Aorta (tissue), 5 donors: ENCODE measurements at regions not wholly inside any gene's neighbourhood (a gene's known extent, or its start where the extent isn't known, plus 50 kb on each side); places are given as distances from the start of the nearest gene placed in this dataset.
A peak's percentile ranks its signal among the peaks of the same experiment; 100 is the strongest.
"Not testable (repeated sequence)": the region's sequence is repeated elsewhere in the genome, so short reads cannot be mapped to it uniquely, and the experiment has no call there.

Experiments used
- ATAC-seq: fragments of 200-7000 bp; cut with Tn5 transposase; one replicate; pipeline ENCODE4 v1.9.1; 2022; ENCODE audit warnings: moderate library complexity; ENCODE audit not compliant: low FRiP score
- DNase-seq, 2 donors: peaks; one replicate each; pipeline ENCODE4 v3.0.0-alpha.2; 2020
- H3K27ac ChIP-seq, 2 donors: one replicate each; pipeline ENCODE4 v1.5.1; 2013; ENCODE audit warnings: low read length in 2 of 2, mild to moderate bottlenecking in 2 of 2, moderate library complexity in 2 of 2, control low read depth in 1 of 2, inconsistent platforms in 1 of 2, low read depth in 1 of 2
- H3K27me3 ChIP-seq, 2 donors: one replicate each; pipeline ENCODE4 v1.6.1; 2013; ENCODE audit warnings: control low read depth in 1 of 2, low read length in 1 of 2, mild to moderate bottlenecking in 1 of 2, moderate library complexity in 1 of 2; ENCODE audit not compliant: insufficient read depth in 2 of 2, control insufficient read depth in 1 of 2
- H3K36me3 ChIP-seq, 2 donors: one replicate each; pipeline ENCODE4 v1.6.1; 2013; ENCODE audit warnings: control low read depth in 1 of 2, low read length in 1 of 2, mild to moderate bottlenecking in 1 of 2; ENCODE audit not compliant: insufficient read depth in 2 of 2, control insufficient read depth in 1 of 2
- H3K4me1 ChIP-seq, 2 donors: one replicate each; pipeline ENCODE4 v1.6.1; 2013; ENCODE audit warnings: low read length in 2 of 2, control low read depth in 1 of 2, mild to moderate bottlenecking in 1 of 2, moderate library complexity in 1 of 2; ENCODE audit not compliant: insufficient read depth in 2 of 2, control insufficient read depth in 1 of 2
- H3K4me3 ChIP-seq, 2 donors: one replicate each; pipeline ENCODE4 v1.5.1; 2013; ENCODE audit warnings: low read length in 2 of 2, control low read depth in 1 of 2, mild to moderate bottlenecking in 1 of 2
- H3K9me3 ChIP-seq: one replicate; pipeline ENCODE4 v1.6.1; 2013; ENCODE audit warnings: mild to moderate bottlenecking, low read length; ENCODE audit not compliant: control insufficient read depth
- WGBS, 2 donors: extraction: QIAGEN DNeasy Blood & Tissue Kit; methylation state at CpG; one replicate each; pipeline ENCODE4 v1.1.7; 2013; 5-methylcytosine and 5-hydroxymethylcytosine counted together
- intact Hi-C, 2 donors: fragments of 100-400 bp; cut with DNase I; formaldehyde crosslinking; loops; one replicate each; pipeline versions ENCODE4 v1.14.2 to v1.15.0; 2022
- donor health status: healthy with polysubstance abuse.
- donor health status: Bipolar disorder and iron deficiency.
- donor health status: DM: no; HTN: no; CAD: no.
- donor health status: DM: no; HTN: no; CAD: no.
- donor health status: DM: yes; HTN: yes; CAD: no.

DNA sequence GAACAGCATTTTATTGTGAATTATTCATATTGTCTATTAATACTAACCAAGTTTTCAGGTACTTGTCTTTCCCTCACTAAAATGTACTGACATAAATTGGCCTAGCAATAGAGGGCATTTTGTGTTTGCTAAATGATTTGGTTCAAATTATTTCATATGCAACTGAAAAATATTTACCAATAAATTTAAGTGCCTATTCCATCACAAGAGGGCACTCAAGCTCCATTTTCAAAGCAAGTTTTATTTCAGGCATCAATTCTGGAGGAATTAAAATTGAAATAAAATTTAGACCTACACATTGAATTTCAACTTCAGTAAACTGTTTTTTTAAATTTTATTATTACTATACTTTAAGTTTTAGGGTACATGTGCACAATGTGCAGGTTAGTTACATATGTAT, 114.3 kb upstream of the SYNCRIP start:
- H3K27me3 ChIP-seq = no peaks in the 10 kb centered on the region
- no peak overlapping the region for H3K27ac ChIP-seq
- no peaks in the 10 kb centered on the region for H3K4me1 ChIP-seq
- H3K36me3 ChIP-seq = no peaks in the 10 kb centered on the region
- H3K9me3 ChIP-seq = no peaks in the 10 kb centered on the region
- no peak for ATAC-seq
- intact Hi-C loops = loop anchor here in 1 of 2 donors (5.0 kb wide), 1 partner anchor 420 kb away; no protein-coding TSS in a partner anchor
- no peak overlapping the region for H3K4me3 ChIP-seq
- no peak for DNase-seq

DNA sequence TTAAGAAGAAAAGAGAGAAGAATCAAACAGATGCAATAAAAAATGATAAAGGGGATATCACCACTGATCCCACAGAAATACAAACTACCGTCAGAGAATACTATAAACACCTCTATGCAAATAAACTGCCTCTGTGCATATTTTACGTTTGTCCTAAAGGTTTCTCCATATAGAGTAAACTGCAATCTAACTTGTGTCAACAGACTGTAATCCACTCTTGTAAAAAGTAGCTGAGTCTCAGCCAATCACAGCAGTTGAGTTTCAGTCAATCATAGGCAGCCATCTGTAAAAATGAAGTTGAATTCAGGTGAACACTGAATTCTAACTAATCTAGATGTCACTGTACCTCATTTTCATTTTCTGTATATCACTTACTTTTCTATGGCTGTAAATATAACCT, 112.2 kb upstream of the SYNCRIP start:
- Histone ChIP-seq H3K4me1 (no peaks in the 10 kb centered on the region), H3K9me3 (no peaks in the 10 kb centered on the region), H3K36me3 (no peaks in the 10 kb centered on the region), H3K4me3 (no peak overlapping the region), H3K27me3 (no peaks in the 10 kb centered on the region), H3K27ac (no peak overlapping the region)
- no peak for DNase-seq
- no peak for ATAC-seq
- WGBS, 2 donors = 30 to 42% methylated on average over 2 of the region's 2 CpGs
- intact Hi-C loops = loop anchor here in 1 of 2 donors (5.0 kb wide), 1 partner anchor 422 kb away; no protein-coding TSS in a partner anchor

DNA sequence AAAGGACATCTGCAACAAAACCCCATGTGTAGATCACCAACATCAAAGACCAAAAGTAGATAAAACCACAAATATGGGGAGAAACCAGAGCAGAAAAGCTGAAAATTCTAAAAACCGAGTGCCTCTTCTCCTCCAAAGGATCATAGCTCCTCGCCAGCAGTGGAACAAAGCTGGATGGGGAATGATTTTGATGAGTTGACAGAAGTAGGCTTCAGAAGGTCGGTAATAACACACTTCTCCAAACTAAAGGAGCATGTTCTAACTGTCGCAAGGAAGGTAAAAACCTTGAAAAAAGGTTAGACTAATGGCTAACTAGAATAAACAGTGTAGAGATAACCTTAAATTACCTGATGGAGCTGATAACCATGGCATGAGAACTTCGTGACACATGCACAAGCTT, 109.9 kb upstream of the SYNCRIP start:
- no peaks in the 10 kb centered on the region for H3K36me3 ChIP-seq
- DNase-seq = no peak
- no peak for ATAC-seq
- H3K4me3 ChIP-seq = no peak overlapping the region
- intact Hi-C loops = no loop called here
- no peaks in the 10 kb centered on the region for H3K9me3 ChIP-seq
- H3K27me3 ChIP-seq = no peaks in the 10 kb centered on the region
- 92 to 95% methylated on average over 5 of the region's 5 CpGs for WGBS, 2 donors
- no peak overlapping the region for H3K27ac ChIP-seq
- H3K4me1 ChIP-seq = no peaks in the 10 kb centered on the region

DNA sequence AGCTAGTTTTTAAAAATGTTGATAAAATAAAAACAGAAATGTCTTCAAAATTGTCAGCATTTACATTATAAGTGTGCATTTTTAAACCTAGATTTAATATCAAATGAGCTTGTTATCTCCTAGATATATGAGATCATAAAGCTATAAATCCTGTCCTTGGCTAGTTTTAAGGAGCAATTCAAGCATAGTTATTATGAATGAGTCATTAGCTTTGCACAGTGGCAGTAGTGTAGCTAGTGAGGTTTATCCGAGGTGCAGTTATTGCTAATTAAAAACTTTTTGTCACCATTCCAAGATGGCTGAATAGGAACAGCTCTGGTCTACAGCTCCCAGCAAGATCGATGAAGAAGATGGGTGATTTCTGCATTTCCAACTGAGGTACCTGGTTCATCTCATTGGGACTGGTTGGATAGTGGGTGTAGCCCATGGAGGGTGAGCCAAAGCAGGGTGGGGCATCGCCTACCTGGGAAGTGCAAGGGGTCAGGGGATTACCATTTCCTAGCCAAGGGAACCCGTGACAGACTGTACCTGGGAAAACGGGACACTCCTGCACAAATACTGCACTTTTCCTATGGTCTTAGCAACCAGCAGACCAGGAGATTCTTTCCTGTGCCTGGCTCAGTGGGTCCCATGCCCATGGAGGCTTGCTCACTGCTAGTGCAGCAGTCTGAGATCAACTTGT, 108.8 kb upstream of the SYNCRIP start:
- DNase-seq (no peak), ATAC-seq (no peak)
- Histone ChIP-seq H3K4me3 (no peak overlapping the region), H3K4me1 (no peaks in the 10 kb centered on the region), H3K9me3 (no peaks in the 10 kb centered on the region), H3K27ac (no peak overlapping the region), H3K36me3 (no peaks in the 10 kb centered on the region), H3K27me3 (no peaks in the 10 kb centered on the region)
- intact Hi-C loops = no loop called here
- 82 to 83% methylated on average over 5 of the region's 5 CpGs for WGBS, 2 donors

DNA sequence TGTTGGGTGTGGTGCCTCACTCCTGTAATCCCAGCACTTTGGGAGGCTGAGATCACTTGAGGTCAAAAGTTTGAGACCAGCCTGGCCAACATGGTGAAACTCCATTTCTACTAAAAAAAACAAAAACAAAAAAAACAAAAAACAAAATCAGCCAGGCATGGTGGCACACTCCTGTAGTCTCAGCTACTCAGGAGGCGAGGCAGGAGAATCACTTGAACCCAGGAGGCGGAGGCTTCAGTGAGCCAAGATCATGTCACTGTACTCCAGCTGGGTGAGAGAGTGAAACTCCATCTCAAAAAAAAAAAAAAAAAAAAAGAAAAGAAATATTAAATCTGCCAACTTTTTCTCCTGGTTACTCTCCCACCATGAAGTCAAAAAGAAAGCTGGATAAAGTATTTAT, 107.5 kb upstream of the SYNCRIP start:
- H3K27ac ChIP-seq, DNase-seq, H3K4me3 ChIP-seq, H3K4me1 ChIP-seq, intact Hi-C loops, H3K9me3 ChIP-seq, ATAC-seq, H3K36me3 ChIP-seq, H3K27me3 ChIP-seq: not testable (repeated sequence)
- 86 to 90% methylated on average over 2 of the region's 2 CpGs for WGBS, 2 donors

DNA sequence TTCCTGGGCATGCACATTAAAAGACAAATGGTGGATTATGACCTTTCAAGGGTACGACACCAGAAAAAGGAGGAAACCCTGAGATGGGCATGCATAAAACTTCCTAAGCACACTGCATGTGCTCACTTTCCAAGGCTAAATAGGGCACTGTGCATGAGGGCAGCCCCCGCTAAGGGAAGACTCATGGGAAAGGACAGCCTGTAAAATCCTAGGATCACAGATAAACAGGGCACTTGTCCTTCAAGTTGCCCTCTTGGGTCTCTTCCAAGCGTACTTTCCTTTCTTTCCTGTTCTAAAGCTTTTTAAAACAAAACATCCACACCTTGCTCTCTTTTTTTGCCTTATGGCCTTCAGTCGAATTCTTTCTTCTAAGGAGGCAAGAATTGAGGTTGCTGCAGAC, 106.5 kb upstream of the SYNCRIP start:
- ATAC-seq = no peak
- Histone ChIP-seq H3K9me3 (no peaks in the 10 kb centered on the region), H3K27me3 (no peaks in the 10 kb centered on the region), H3K36me3 (no peaks in the 10 kb centered on the region), H3K4me1 (no peaks in the 10 kb centered on the region), H3K27ac (no peak overlapping the region), H3K4me3 (no peak overlapping the region)
- DNase-seq = no peak
- intact Hi-C loops = no loop called here
- 90 to 94% methylated on average over 4 of the region's 4 CpGs for WGBS, 2 donors

DNA sequence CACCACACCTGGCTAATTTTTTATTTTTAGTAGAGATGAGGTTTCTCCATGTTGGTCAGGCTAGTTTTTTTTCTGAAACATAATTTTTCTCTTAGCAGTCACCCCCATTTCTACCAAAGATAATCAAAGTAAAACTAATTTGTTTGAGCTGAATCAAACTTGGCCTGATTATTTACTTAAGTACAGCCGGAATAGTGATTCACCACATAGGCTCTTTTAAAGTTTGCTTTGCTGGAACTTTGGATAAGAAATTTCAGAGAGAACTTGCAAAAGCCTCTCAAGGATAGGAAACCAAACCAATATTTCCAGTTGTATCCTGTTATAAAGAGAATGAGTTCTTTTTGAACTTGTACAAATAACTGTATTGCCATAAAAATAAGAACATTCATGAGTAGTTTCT, 105.0 kb upstream of the SYNCRIP start:
- no peaks in the 10 kb centered on the region for H3K4me1 ChIP-seq
- H3K27me3 ChIP-seq = no peaks in the 10 kb centered on the region
- H3K4me3 ChIP-seq = no peak overlapping the region
- no peak overlapping the region for H3K27ac ChIP-seq
- intact Hi-C loops = no loop called here
- WGBS, 2 donors = 4% methylated on average over 1 of the region's 1 CpG
- no peaks in the 10 kb centered on the region for H3K36me3 ChIP-seq
- ATAC-seq (peak; percentile 56), DNase-seq (no peak)
- no peaks in the 10 kb centered on the region for H3K9me3 ChIP-seq

DNA sequence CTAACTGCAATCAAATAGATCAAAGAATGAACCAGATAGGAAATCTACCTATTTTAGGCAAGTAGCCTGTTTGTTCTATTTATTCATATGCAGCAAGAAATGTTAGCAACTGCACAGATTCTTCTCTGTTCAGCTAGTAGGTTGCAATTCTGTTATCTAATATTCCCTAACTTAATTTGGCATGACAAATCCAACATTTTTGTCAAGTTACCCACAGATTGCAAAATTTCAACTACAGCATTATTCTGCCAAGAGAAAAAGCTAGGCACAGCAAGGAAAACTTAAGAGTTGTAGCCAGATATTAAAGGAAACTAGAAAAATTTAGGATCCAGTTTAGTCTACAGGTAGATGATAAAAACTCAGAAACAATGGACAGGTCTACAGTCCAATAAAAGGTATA, 104.4 kb upstream of the SYNCRIP start:
- H3K4me1 ChIP-seq = no peaks in the 10 kb centered on the region
- H3K27me3 ChIP-seq = no peaks in the 10 kb centered on the region
- ATAC-seq (no peak), DNase-seq (no peak)
- H3K9me3 ChIP-seq = no peaks in the 10 kb centered on the region
- intact Hi-C loops = no loop called here
- H3K36me3 ChIP-seq = no peaks in the 10 kb centered on the region
- no peak overlapping the region for H3K4me3 ChIP-seq
- H3K27ac ChIP-seq = no peak overlapping the region

DNA sequence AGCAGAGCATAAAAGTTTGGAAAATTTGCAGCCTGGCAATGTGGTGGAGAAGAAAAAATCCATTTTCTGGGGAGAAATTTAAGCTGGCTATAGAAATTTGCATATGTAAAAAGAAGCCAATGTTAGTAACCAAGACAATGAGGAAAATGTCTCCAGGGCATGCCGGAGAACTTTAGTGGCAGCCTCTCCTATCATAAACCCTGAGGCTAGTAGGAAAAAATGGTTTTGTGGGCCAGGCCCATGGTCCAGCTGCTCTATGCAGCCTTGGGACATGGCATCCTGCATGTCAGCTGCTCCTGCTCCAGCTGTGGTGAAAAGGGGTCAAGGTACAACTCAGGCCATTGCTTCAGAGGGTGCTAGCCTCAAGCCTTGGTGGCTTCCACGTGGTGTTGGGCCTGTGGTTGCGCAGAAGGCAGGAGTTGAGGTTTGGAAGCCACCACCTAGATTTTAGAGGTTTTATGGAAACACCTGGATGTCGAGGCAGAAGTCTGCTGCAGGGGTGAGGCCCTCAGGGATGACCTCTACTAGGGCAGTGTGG, 101.8 kb upstream of the SYNCRIP start:
- WGBS, 2 donors = 89 to 94% methylated on average over 4 of the region's 4 CpGs
- DNase-seq (no peak), ATAC-seq (no peak)
- H3K4me1 ChIP-seq = no peaks in the 10 kb centered on the region
- no peaks in the 10 kb centered on the region for H3K36me3 ChIP-seq
- intact Hi-C loops = no loop called here
- H3K27me3 ChIP-seq = no peaks in the 10 kb centered on the region
- no peaks in the 10 kb centered on the region for H3K9me3 ChIP-seq
- H3K27ac ChIP-seq = no peak overlapping the region
- H3K4me3 ChIP-seq = no peak overlapping the region
